ENCODE measurements at regions not wholly inside any gene's neighbourhood (a gene's known extent, or its start where the extent isn't known, plus 50 kb on each side); places are given as distances from the start of the nearest gene placed in this dataset.
A peak's percentile ranks its signal among the peaks of the same experiment; 100 is the strongest.

DNA sequence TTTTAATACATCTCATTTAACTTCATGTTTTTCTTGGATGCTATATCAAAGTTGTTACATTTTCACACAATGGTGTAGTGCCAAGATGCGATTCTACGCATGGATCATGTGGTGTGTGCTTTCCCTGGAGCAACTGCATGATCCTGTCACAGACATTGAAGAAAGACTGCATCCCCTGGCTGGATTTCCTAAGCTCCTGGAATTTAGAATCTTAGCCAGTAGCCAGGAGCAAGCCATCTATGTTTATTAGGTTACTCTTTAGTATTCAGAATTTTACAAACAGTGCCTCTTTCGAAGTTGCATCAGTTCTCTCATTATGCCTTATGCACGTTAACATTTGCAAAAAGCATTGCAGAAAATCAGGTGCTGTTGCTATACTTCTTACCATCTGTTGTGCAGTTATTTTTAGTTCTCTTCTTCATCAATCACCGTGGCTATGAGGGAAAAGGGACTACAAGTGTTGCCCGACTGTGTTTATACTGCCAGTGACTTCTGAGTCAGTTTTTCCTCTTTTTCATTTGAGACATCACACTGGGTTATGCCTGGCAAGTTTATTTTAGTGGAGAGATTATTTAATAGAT is 584.2 kb downstream of the BCKDHB start:
- no peak overlapping the region for H3K27ac ChIP-seq (ENCODE audit: low read depth)
- no peaks in the 10 kb centered on the region for H3K27me3 ChIP-seq (ENCODE audit: insufficient read depth)
- Mint-ChIP-seq H3K9me3 (peaks cover 16% of the 10 kb centered on the region; the same call in 2 of the 3 replicates), H3K36me3 (ENCODE audit: low read depth) (no peaks in the 10 kb centered on the region), H3K4me1 (no peaks in the 10 kb centered on the region), H3K27me3 (ENCODE audit: insufficient read depth, low read depth, poor library complexity) (no peaks in the 10 kb centered on the region), H3K27ac (no peak overlapping the region), H3K4me3 (no peak overlapping the region)
- no peaks in the 10 kb centered on the region for H3K36me3 ChIP-seq (ENCODE audit: insufficient read depth)
- H3K4me1 ChIP-seq (ENCODE audit: insufficient read depth): no peaks in the 10 kb centered on the region
- no peaks in the 10 kb centered on the region for H4K20me1 ChIP-seq (replicated peaks; ENCODE audit: insufficient read depth)
- ATAC-seq (no peak), DNase-seq (ENCODE audit: low spot score) (no peak)
- no peaks in the 10 kb centered on the region for H3K9me2 ChIP-seq (ENCODE audit: insufficient read depth)
- H3F3A ChIP-seq (replicated peaks; ENCODE audit: low read depth): no peaks in the 10 kb centered on the region
- TF ChIP-seq ZNF114 (CRISPR knock-in tag; IDR thresholded peaks at IDR 0.05) (no peak), CREB1 (CRISPR knock-in tag; IDR thresholded peaks at IDR 0.05; ENCODE audit: low read depth) (no peak), EZH2phosphoT487 (IDR thresholded peaks at IDR 0.05; ENCODE audit: unreplicated experiment) (no peak), JUNB (IDR thresholded peaks at IDR 0.05; ENCODE audit: unreplicated experiment) (no peak), STAT1 (IDR thresholded peaks at IDR 0.05; ENCODE audit: unreplicated experiment) (no peak), ZNF331 (CRISPR knock-in tag; IDR thresholded peaks at IDR 0.05; ENCODE audit: low read depth) (no peak), EZH2 (IDR thresholded peaks at IDR 0.05; ENCODE audit: low read depth, unreplicated experiment) (no peak), NANOG (IDR thresholded peaks at IDR 0.05; ENCODE audit: borderline replicate concordance) (no peak), POLR2AphosphoS5 (IDR thresholded peaks at IDR 0.05; ENCODE audit: low read depth) (no peak), REST (IDR thresholded peaks at IDR 0.05; ENCODE audit: unreplicated experiment) (no peak)
- TF ChIP-seq, protein P1, sequence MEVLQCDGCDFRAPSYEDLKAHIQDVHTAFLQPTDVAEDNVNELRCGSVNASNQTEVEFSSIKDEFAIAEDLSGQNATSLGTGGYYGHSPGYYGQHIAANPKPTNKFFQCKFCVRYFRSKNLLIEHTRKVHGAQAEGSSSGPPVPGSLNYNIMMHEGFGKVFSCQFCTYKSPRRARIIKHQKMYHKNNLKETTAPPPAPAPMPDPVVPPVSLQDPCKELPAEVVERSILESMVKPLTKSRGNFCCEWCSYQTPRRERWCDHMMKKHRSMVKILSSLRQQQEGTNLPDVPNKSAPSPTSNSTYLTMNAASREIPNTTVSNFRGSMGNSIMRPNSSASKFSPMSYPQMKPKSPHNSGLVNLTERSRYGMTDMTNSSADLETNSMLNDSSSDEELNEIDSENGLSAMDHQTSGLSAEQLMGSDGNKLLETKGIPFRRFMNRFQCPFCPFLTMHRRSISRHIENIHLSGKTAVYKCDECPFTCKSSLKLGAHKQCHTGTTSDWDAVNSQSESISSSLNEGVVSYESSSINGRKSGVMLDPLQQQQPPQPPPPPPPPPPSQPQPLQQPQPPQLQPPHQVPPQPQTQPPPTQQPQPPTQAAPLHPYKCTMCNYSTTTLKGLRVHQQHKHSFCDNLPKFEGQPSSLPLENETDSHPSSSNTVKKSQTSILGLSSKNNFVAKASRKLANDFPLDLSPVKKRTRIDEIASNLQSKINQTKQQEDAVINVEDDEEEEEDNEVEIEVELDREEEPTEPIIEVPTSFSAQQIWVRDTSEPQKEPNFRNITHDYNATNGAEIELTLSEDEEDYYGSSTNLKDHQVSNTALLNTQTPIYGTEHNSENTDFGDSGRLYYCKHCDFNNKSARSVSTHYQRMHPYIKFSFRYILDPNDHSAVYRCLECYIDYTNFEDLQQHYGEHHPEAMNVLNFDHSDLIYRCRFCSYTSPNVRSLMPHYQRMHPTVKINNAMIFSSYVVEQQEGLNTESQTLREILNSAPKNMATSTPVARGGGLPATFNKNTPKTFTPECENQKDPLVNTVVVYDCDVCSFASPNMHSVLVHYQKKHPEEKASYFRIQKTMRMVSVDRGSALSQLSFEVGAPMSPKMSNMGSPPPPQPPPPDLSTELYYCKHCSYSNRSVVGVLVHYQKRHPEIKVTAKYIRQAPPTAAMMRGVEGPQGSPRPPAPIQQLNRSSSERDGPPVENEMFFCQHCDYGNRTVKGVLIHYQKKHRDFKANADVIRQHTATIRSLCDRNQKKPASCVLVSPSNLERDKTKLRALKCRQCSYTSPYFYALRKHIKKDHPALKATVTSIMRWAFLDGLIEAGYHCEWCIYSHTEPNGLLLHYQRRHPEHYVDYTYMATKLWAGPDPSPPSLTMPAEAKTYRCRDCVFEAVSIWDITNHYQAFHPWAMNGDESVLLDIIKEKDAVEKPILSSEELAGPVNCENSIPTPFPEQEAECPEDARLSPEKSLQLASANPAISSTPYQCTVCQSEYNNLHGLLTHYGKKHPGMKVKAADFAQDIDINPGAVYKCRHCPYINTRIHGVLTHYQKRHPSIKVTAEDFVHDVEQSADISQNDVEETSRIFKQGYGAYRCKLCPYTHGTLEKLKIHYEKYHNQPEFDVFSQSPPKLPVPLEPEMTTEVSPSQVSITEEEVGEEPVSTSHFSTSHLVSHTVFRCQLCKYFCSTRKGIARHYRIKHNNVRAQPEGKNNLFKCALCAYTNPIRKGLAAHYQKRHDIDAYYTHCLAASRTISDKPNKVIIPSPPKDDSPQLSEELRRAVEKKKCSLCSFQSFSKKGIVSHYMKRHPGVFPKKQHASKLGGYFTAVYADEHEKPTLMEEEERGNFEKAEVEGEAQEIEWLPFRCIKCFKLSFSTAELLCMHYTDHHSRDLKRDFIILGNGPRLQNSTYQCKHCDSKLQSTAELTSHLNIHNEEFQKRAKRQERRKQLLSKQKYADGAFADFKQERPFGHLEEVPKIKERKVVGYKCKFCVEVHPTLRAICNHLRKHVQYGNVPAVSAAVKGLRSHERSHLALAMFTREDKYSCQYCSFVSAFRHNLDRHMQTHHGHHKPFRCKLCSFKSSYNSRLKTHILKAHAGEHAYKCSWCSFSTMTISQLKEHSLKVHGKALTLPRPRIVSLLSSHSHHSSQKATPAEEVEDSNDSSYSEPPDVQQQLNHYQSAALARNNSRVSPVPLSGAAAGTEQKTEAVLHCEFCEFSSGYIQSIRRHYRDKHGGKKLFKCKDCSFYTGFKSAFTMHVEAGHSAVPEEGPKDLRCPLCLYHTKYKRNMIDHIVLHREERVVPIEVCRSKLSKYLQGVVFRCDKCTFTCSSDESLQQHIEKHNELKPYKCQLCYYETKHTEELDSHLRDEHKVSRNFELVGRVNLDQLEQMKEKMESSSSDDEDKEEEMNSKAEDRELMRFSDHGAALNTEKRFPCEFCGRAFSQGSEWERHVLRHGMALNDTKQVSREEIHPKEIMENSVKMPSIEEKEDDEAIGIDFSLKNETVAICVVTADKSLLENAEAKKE (CRISPR knock-in tag; IDR thresholded peaks at IDR 0.05): no peak
- TF ChIP-seq, protein P2, sequence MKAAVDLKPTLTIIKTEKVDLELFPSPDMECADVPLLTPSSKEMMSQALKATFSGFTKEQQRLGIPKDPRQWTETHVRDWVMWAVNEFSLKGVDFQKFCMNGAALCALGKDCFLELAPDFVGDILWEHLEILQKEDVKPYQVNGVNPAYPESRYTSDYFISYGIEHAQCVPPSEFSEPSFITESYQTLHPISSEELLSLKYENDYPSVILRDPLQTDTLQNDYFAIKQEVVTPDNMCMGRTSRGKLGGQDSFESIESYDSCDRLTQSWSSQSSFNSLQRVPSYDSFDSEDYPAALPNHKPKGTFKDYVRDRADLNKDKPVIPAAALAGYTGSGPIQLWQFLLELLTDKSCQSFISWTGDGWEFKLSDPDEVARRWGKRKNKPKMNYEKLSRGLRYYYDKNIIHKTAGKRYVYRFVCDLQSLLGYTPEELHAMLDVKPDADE (IDR thresholded peaks at IDR 0.05): no peak
- TF ChIP-seq, protein P3, sequence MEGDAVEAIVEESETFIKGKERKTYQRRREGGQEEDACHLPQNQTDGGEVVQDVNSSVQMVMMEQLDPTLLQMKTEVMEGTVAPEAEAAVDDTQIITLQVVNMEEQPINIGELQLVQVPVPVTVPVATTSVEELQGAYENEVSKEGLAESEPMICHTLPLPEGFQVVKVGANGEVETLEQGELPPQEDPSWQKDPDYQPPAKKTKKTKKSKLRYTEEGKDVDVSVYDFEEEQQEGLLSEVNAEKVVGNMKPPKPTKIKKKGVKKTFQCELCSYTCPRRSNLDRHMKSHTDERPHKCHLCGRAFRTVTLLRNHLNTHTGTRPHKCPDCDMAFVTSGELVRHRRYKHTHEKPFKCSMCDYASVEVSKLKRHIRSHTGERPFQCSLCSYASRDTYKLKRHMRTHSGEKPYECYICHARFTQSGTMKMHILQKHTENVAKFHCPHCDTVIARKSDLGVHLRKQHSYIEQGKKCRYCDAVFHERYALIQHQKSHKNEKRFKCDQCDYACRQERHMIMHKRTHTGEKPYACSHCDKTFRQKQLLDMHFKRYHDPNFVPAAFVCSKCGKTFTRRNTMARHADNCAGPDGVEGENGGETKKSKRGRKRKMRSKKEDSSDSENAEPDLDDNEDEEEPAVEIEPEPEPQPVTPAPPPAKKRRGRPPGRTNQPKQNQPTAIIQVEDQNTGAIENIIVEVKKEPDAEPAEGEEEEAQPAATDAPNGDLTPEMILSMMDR (conservative IDR thresholded peaks at IDR 0.05; ENCODE audit: low read depth in 2 of 2): no peak
- 0 out of 2 replicates have a peak overlapping the region, but pooled peaks have one; percentile 21 for H2AFZ ChIP-seq
- H3K79me2 ChIP-seq (replicated peaks; ENCODE audit: insufficient read depth): no peaks in the 10 kb centered on the region
- H3K4me3 ChIP-seq: no peak overlapping the region
- H3K4me2 ChIP-seq: no peak overlapping the region

Data from GM23338 (cell line).